HG03095 (cell line): ENCODE measurements at regions not wholly inside any gene's neighbourhood (a gene's known extent, or its start where the extent isn't known, plus 50 kb on each side); places are given as distances from the start of the nearest gene placed in this dataset.
A peak's percentile ranks its signal among the peaks of the same experiment; 100 is the strongest.
"Not testable (repeated sequence)": the region's sequence is repeated elsewhere in the genome, so short reads cannot be mapped to it uniquely, and the experiment has no call there.

Experiments
- ATAC-seq: cut with Tn5 transposase; IDR thresholded peaks from one replicate; pipeline ENCODE4 v1.9.1; 2021; ENCODE audit warnings: moderate library complexity; ENCODE audit not compliant: unreplicated experiment

- no peak for ATAC-seq
These were observed 569.4 kb downstream of the MEI4 start for GRCh38 chr6:78222226-78222625.

GRCh38 chr6:78231002-78231401, 578.2 kb downstream of the MEI4 start:
- ATAC-seq: no peak

GRCh38 chr6:78243519-78243918, 590.7 kb downstream of the MEI4 start:
- ATAC-seq: no peak

GRCh38 chr6:78251931-78252330, 599.1 kb downstream of the MEI4 start:
- ATAC-seq: no peak

- peak; percentile 52 for ATAC-seq
These were observed 600.8 kb downstream of the MEI4 start for GRCh38 chr6:78253618-78254017.

- no peak for ATAC-seq
These were observed 607.1 kb downstream of the MEI4 start for GRCh38 chr6:78259935-78260334.

GRCh38 chr6:78260427-78260826, 606.9 kb upstream of the IRAK1BP1 start:
- not testable (repeated sequence) for ATAC-seq

GRCh38 chr6:78268591-78269452, 598.5 kb upstream of the IRAK1BP1 start:
- ATAC-seq: no peak

- ATAC-seq: no peak
These were observed 566.5 kb upstream of the IRAK1BP1 start for GRCh38 chr6:78300885-78301284.

- ATAC-seq: no peak
These were observed 564.9 kb upstream of the IRAK1BP1 start for GRCh38 chr6:78302411-78302810.

GRCh38 chr6:78308025-78308424, 559.3 kb upstream of the IRAK1BP1 start:
- no peak for ATAC-seq

- no peak for ATAC-seq
These were observed 545.1 kb upstream of the IRAK1BP1 start for GRCh38 chr6:78322068-78322845.

GRCh38 chr6:78324213-78324612, 543.1 kb upstream of the IRAK1BP1 start:
- no peak for ATAC-seq

GRCh38 chr6:78340755-78341154, 526.6 kb upstream of the IRAK1BP1 start:
- ATAC-seq: no peak

GRCh38 chr6:78345882-78346281, 521.5 kb upstream of the IRAK1BP1 start:
- no peak for ATAC-seq

GRCh38 chr6:78347191-78347916, 520.0 kb upstream of the IRAK1BP1 start:
- no peak for ATAC-seq

GRCh38 chr6:78353040-78353439, 514.3 kb upstream of the IRAK1BP1 start:
- no peak for ATAC-seq

- no peak for ATAC-seq
These were observed 503.7 kb upstream of the IRAK1BP1 start for GRCh38 chr6:78363688-78364087.

- no peak for ATAC-seq
These were observed 501.9 kb upstream of the IRAK1BP1 start for GRCh38 chr6:78365473-78365872.

GRCh38 chr6:78377056-78377455, 490.3 kb upstream of the IRAK1BP1 start:
- no peak for ATAC-seq

GRCh38 chr6:78379982-78380381, 487.4 kb upstream of the IRAK1BP1 start:
- no peak for ATAC-seq
